ENCODE measurements at regions not wholly inside any gene's neighbourhood (a gene's known extent, or its start where the extent isn't known, plus 50 kb on each side); places are given as distances from the start of the nearest gene placed in this dataset.

DNA sequence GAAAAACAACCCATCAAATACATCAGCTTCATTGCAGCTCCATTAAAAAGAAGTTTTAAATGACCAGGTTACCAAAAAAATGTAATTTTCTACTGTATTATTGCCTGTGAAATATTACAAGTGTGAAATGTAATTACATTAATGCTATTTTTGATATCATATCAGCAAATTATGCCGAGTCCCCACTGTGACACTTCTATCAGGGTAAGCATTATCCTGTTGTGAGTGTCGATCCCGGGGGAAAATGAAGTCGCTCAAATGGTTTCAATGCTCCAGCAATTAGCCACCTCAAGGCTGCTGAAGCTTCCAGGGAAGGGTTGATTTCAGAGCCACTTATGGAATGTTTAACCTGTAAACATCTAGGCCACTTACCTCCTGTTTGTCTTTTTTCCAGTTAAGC lies 70.4 kb downstream of the RCN1 start:
- TF ChIP-seq CTCF (IDR thresholded peaks at IDR 0.05): no peak
- H3K9me3 ChIP-seq: no peaks in the 10 kb centered on the region
- no peak for DNase-seq (ENCODE audit: low spot score)
- H3K4me1 ChIP-seq: no peaks in the 10 kb centered on the region
- H3K27me3 ChIP-seq: no peaks in the 10 kb centered on the region
- H3K27ac ChIP-seq: no peak overlapping the region
- H3K4me3 ChIP-seq: no peak overlapping the region
- no peaks in the 10 kb centered on the region for H3K36me3 ChIP-seq

DNA sequence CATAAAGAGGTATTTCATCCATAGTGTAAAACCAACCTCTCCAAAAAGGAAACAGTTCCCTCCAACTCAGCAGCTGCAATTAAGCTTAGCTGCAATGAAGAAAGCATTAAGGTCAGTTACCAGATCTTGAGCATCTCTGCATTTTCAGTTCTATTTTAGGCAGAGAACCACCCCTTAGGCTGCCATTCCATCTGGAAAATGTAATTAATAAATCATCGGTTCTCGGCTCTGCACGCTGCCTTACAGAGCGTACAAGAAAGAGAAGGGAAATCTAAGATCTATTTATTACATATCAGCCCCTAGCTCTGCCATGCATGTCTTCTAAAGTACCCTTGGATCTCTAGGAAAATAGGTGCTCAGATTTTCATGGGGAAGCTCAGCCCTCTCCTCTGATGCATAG lies 71.5 kb downstream of the RCN1 start:
- Histone ChIP-seq H3K4me1 (no peaks in the 10 kb centered on the region), H3K27ac (no peak overlapping the region), H3K9me3 (no peaks in the 10 kb centered on the region), H3K4me3 (no peak overlapping the region), H3K36me3 (no peaks in the 10 kb centered on the region), H3K27me3 (no peaks in the 10 kb centered on the region)
- DNase-seq (ENCODE audit: low spot score): no peak
- no peak for TF ChIP-seq CTCF (IDR thresholded peaks at IDR 0.05)

- Histone ChIP-seq H3K4me1 (no peaks in the 10 kb centered on the region), H3K27ac (no peak overlapping the region), H3K9me3 (no peaks in the 10 kb centered on the region), H3K4me3 (no peak overlapping the region), H3K27me3 (no peaks in the 10 kb centered on the region), H3K36me3 (no peaks in the 10 kb centered on the region)
- no peak for TF ChIP-seq CTCF (IDR thresholded peaks at IDR 0.05)
- DNase-seq (ENCODE audit: low spot score): no peak
These were observed 72.0 kb downstream of the RCN1 start for GRCh38 chr11:32162906-32163305.

- no peaks in the 10 kb centered on the region for H3K36me3 ChIP-seq
- no peak overlapping the region for H3K27ac ChIP-seq
- no peak for TF ChIP-seq CTCF (IDR thresholded peaks at IDR 0.05)
- no peaks in the 10 kb centered on the region for H3K27me3 ChIP-seq
- no peaks in the 10 kb centered on the region for H3K4me1 ChIP-seq
- DNase-seq (ENCODE audit: low spot score): no peak
- H3K9me3 ChIP-seq: no peaks in the 10 kb centered on the region
- H3K4me3 ChIP-seq: no peak overlapping the region
These were observed 72.7 kb downstream of the RCN1 start for GRCh38 chr11:32163557-32163956.

DNA sequence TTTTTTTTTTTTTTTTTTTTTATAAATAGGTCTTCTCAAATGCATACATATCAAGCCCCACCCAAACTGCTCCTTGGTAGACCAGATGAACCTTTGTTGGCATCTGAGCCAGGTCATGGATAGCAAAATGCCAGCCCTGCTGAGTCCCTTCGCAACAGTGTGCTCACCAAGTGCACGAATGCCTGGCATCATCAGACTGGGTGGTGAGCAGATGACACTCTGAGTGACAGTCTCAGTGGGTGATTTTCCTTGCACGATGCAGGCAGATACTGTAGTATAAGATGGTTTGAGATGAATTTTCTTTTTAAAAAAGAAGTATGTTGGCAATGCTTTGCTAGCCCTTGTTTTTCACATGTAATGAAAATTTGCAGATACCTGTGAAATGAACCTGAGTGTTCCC lies 74.0 kb downstream of the RCN1 start:
- H3K4me1 ChIP-seq: no peaks in the 10 kb centered on the region

More for the DNA sequence above, 74.0 kb downstream of the RCN1 start:
- Histone ChIP-seq H3K4me3 (no peak overlapping the region), H3K36me3 (no peaks in the 10 kb centered on the region), H3K27ac (no peak overlapping the region), H3K27me3 (no peaks in the 10 kb centered on the region), H3K9me3 (no peaks in the 10 kb centered on the region)
- no peak for DNase-seq (ENCODE audit: low spot score)
- TF ChIP-seq CTCF (IDR thresholded peaks at IDR 0.05): no peak
